Testis (tissue), 2 donors: ENCODE measurements at regions not wholly inside any gene's neighbourhood (a gene's known extent, or its start where the extent isn't known, plus 50 kb on each side); places are given as distances from the start of the nearest gene placed in this dataset.
A peak's percentile ranks its signal among the peaks of the same experiment; 100 is the strongest.

Source experiments
- DNase-seq: peaks from one replicate; pipeline ENCODE4 v3.0.0-alpha.2; 2019
- H3K27ac ChIP-seq, 2 donors: fragments of 200-600 bp; sonication (generic); one replicate each; pipeline ENCODE4 v1.5.1; 2019
- H3K27me3 ChIP-seq: fragments of 200-600 bp; sonication (generic); one replicate; pipeline ENCODE4 v1.5.1; 2019
- H3K36me3 ChIP-seq: fragments of 200-600 bp; sonication (generic); one replicate; pipeline ENCODE4 v1.5.1; 2017; ENCODE audit warnings: low read depth; ENCODE audit errors: missing control alignments
- H3K4me1 ChIP-seq: fragments of 200-600 bp; sonication (generic); one replicate; pipeline ENCODE4 v1.5.1; 2019
- H3K4me3 ChIP-seq, 2 donors: fragments of 200-600 bp; sonication (generic); one replicate each; pipeline ENCODE4 v1.5.1; 2017 to 2019
- H3K9me3 ChIP-seq: fragments of 200-600 bp; sonication (generic); one replicate; pipeline ENCODE4 v1.5.1; 2017
- CTCF ChIP-seq, 3 experiments: fragments of 450-650 bp in 2 of 3; fragments of 200-600 bp in 1 of 3; sonication (generic) in 1 of 3; IDR thresholded peaks; one replicate each; pipeline ENCODE4 v1.5.1; 2016 to 2019; ENCODE audit warnings: antibody characterized with exemption in 3 of 3, mild to moderate bottlenecking in 2 of 3, moderate library complexity in 1 of 3
- POLR2A ChIP-seq: fragments of 450-650 bp; IDR thresholded peaks from one replicate; pipeline ENCODE4 v1.6.1; 2017; ENCODE audit warnings: antibody characterized with exemption, mild to moderate bottlenecking, moderate library complexity
- WGBS, 2 donors: methylation state at CpG; one replicate each; pipeline ENCODE4 v1.1.5; 2018; 5-methylcytosine and 5-hydroxymethylcytosine counted together
- intact Hi-C: fragments of 100-400 bp; cut with DNase I; formaldehyde crosslinking; loops from one replicate; pipeline ENCODE4 v1.15.1; 2023; ENCODE audit warnings: low total_unique reads

DNA sequence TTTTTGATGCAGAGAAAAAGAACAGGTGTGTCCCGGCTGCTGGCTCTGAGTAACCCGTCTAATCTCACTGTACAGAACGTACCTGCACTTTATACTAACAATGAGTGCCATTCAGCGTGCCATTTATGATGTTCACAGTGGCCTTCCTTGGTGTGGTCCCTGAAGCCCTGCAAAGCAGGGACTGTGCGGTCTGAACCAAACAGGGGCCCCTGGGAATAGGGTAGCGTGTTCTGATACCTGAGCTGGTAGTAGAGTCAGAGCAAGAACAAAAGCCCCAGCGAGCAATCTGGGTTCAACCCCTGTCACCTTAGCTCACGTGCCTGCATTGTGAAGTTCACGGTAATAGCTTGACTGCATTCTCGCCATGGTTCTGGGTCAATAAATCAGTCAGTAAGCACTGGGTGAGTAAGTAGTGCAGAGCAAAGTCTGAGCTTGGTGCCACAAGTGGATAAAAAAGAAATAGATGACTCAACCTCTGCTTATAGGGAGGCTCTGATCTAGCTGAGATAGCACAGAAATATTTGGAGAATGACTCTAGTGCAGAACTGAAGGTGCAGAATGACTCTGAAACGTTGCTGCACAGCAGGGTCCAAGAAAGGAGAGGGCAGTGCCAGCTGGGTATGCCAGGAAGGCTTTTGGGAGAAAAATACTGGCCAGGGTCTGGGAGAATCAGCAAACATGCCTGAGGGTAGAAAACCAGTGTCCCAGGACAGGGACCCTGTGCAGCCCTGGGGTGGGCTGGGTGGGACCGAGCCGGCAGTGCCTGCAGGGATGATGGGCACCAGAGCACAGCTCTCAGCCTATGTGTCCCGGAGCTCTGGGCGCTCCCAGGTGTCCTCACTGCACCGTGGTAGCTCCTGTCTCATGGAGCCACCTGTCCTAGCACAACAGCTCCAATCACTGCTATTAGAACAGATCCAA is 125.9 kb downstream of the RHOU start:
- no peak overlapping the region for H3K4me3 ChIP-seq
- peak; percentile 11 for DNase-seq

DNA sequence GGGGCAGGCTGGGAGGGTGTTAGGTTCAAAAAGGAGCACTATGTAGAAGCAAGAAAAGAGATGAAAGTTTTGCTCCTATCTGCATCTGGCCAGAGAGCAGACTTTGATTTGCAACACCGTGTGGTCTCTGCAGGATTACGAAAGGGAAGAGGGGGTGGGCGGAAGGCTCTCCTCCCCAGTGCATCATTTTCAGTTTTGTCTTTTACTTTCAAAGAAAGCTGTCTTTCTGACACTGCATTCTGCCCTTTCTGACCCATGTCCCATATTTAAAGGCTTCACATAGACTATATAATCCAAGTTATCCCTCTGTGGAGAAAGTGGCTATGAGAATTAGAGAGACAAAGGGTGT is 126.5 kb downstream of the RHOU start:
- 80 to 83% methylated on average over 3 of the region's 3 CpGs for WGBS, 2 donors
- DNase-seq, result no peak
- H3K27me3 ChIP-seq, result no peaks in the 10 kb centered on the region
- no peaks in the 10 kb centered on the region for H3K4me1 ChIP-seq
- no peak overlapping the region for H3K27ac ChIP-seq
- no peak overlapping the region for H3K4me3 ChIP-seq
- no peaks in the 10 kb centered on the region for H3K9me3 ChIP-seq
- intact Hi-C loops, result no loop called here
- TF ChIP-seq POLR2A (no peak), CTCF (IDR thresholded peaks at IDR 0.05) (no peak)
- H3K36me3 ChIP-seq, result no peaks in the 10 kb centered on the region

More for the DNA sequence above, 125.9 kb downstream of the RHOU start:
- no peak overlapping the region for H3K27ac ChIP-seq
- H3K36me3 ChIP-seq, result no peaks in the 10 kb centered on the region
- H3K27me3 ChIP-seq, result no peaks in the 10 kb centered on the region
- intact Hi-C loops, result no loop called here
- H3K4me1 ChIP-seq, result no peaks in the 10 kb centered on the region
- no peaks in the 10 kb centered on the region for H3K9me3 ChIP-seq
- TF ChIP-seq CTCF (IDR thresholded peaks at IDR 0.05), result no peak
- TF ChIP-seq POLR2A, result no peak
- WGBS, 2 donors, result 81 to 85% methylated on average over 13 to 16 of the region's 16 CpGs

DNA sequence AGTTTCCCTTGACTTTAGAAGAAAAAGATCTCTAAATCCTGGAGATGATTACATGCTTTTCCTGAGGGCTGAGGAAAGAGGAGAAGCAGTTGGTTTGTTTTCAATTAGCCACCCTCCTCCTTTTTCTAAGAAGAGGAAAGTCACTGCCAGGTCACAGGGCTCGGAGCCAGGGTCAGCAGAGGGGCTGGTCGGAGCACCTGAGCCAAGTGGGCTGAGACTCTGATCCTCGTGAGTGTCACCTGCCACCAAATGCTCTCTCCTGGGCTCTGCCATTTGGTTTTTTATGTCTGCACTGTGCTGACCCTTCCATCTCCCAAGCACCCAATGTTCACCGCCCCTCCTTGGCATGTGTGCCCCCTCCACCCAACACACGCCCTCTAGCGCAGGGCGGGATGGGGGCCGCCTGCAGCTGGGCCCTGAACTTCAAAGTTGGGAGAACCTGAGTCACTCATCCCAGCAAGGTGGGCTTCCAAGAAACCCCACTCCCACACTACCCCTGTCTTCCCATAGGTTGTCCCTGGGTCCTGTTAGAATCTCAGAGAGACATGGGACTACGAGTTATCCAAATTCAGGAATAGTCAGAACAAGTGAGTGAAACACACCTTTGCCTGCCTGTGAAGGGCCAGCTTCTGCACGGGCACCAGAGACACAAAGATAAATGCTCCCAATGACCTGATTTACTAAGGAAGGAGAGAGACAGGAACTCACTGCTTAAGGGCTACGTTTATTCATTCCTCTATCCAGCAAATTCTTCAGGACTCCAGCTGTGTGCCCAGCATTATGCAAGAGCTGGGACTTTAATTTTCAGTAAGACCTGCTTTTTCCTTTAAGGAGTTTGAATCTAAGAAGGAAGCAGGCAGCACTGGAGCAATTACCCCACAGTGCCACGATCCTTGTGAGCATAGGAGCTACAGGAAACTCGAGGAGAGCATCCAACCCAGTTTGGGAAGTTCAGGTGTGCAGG is 127.5 kb downstream of the RHOU start:
- H3K4me1 ChIP-seq, result no peaks in the 10 kb centered on the region
- no peaks in the 10 kb centered on the region for H3K27me3 ChIP-seq
- H3K4me3 ChIP-seq, result no peak overlapping the region
- no peak for TF ChIP-seq CTCF (IDR thresholded peaks at IDR 0.05)
- TF ChIP-seq POLR2A, result no peak
- H3K27ac ChIP-seq, result no peak overlapping the region
- no peaks in the 10 kb centered on the region for H3K9me3 ChIP-seq
- H3K36me3 ChIP-seq, result no peaks in the 10 kb centered on the region
- intact Hi-C loops, result no loop called here
- DNase-seq, result peak; percentile 7
- 81 to 87% methylated on average over 13 of the region's 13 CpGs for WGBS, 2 donors

DNA sequence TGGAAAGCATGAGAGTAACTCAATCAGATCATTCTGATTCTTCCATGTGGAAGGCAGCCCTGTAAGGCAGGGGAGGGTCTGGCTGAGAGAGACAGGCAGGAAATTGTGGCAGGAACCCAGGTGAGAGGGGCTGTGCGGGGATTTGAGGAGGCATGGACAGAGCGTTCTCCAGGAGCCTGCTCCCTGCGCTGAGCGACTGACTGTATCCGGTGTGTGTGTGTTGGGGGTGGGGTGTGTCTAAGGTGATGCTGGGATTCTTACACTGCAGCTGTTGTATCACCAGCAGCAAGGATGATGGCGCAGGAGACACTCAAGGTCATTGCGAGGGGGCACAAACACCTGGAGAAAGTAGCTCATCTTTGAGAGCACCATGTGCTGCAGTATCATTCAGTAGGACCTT is 128.5 kb downstream of the RHOU start:
- no peaks in the 10 kb centered on the region for H3K9me3 ChIP-seq
- WGBS, 2 donors, result 82 to 92% methylated on average over 7 of the region's 7 CpGs

More for the DNA sequence above, 128.5 kb downstream of the RHOU start:
- TF ChIP-seq CTCF (IDR thresholded peaks at IDR 0.05) (no peak), POLR2A (no peak)
- Histone ChIP-seq H3K4me3 (no peak overlapping the region), H3K36me3 (no peaks in the 10 kb centered on the region), H3K4me1 (no peaks in the 10 kb centered on the region), H3K27ac (no peak overlapping the region), H3K27me3 (no peaks in the 10 kb centered on the region)
- DNase-seq, result peak; percentile 4
- intact Hi-C loops, result no loop called here
